ENCODE measurements at regions not wholly inside any gene's neighbourhood (a gene's known extent, or its start where the extent isn't known, plus 50 kb on each side); places are given as distances from the start of the nearest gene placed in this dataset.

DNA sequence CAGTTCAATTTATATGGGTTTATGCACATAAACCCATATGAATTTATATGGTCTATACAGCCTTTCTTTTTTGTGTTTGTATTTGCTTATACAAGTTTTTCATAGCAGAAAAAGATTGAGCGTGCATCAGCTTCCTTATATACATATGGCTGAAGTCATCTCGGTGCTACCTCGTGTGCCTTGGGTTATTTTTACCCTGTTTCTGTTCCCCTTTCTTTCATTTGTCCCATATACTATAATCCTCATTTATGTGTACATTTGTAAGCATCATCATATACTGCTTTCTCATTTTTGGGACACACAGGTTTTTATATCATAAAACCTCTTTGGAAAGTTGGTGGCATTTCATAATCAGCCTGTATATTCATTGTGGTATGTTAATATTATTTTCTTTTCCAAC is 107.8 kb upstream of the ADAMTSL1 start:
- Histone ChIP-seq H3K4me2 (no peak overlapping the region), H3K4me3 (no peak overlapping the region), H3K4me1 (no peaks in the 10 kb centered on the region), H3K27ac (no peak overlapping the region), H3K9me3 (no peaks in the 10 kb centered on the region)
- ChIA-PET POLR2A (no interaction called here), CTCF (no interaction called here)
- FAIRE-seq (no peak), ATAC-seq (no peak), DNase-seq (ENCODE audit: low read depth in 1 of 2, low spot score in 1 of 2) (no peak)
- TF ChIP-seq, protein P1, sequence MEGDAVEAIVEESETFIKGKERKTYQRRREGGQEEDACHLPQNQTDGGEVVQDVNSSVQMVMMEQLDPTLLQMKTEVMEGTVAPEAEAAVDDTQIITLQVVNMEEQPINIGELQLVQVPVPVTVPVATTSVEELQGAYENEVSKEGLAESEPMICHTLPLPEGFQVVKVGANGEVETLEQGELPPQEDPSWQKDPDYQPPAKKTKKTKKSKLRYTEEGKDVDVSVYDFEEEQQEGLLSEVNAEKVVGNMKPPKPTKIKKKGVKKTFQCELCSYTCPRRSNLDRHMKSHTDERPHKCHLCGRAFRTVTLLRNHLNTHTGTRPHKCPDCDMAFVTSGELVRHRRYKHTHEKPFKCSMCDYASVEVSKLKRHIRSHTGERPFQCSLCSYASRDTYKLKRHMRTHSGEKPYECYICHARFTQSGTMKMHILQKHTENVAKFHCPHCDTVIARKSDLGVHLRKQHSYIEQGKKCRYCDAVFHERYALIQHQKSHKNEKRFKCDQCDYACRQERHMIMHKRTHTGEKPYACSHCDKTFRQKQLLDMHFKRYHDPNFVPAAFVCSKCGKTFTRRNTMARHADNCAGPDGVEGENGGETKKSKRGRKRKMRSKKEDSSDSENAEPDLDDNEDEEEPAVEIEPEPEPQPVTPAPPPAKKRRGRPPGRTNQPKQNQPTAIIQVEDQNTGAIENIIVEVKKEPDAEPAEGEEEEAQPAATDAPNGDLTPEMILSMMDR (IDR thresholded peaks at IDR 0.05) = no peak
- TF ChIP-seq RCOR1 (IDR thresholded peaks at IDR 0.05; ENCODE audit: low read depth, low read length) (no peak), HEYL (CRISPR knock-in tag; IDR thresholded peaks at IDR 0.05) (no peak)
- TF ChIP-seq, protein P2, sequence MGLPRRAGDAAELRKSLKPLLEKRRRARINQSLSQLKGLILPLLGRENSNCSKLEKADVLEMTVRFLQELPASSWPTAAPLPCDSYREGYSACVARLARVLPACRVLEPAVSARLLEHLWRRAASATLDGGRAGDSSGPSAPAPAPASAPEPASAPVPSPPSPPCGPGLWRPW (IDR thresholded peaks at IDR 0.05) = no peak
- 17% methylated on average over 3 of the region's 3 CpGs for WGBS (ENCODE audit: missing lambda C conversion rate)

DNA sequence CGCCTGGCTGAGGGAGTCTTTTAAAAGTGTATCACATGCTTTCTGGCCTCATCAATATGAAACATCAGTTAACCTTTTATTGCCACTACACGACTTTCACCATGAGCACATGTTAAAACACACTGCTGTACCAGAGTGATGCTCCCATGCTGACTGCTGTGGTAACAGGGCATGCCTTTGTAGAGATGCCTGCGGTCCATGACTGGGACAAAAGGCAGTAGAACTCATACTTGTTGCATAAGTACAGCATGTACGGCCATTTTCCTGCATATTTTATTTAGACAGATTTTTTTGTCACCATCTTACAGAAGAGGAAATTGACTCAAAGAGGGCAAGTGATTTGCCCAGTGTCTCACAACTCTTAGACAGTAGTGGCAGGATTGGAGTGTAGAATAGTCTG is 105.7 kb upstream of the ADAMTSL1 start:
- 30% methylated on average over 4 of the region's 4 CpGs for WGBS (ENCODE audit: missing lambda C conversion rate)
- Histone ChIP-seq H3K4me2 (no peak overlapping the region), H3K4me1 (no peaks in the 10 kb centered on the region), H3K27ac (no peak overlapping the region), H3K4me3 (no peak overlapping the region), H3K9me3 (no peaks in the 10 kb centered on the region)
- no peak for ATAC-seq
- no peak for FAIRE-seq
- ChIA-PET CTCF (no interaction called here), POLR2A (no interaction called here)
- TF ChIP-seq, protein P3, sequence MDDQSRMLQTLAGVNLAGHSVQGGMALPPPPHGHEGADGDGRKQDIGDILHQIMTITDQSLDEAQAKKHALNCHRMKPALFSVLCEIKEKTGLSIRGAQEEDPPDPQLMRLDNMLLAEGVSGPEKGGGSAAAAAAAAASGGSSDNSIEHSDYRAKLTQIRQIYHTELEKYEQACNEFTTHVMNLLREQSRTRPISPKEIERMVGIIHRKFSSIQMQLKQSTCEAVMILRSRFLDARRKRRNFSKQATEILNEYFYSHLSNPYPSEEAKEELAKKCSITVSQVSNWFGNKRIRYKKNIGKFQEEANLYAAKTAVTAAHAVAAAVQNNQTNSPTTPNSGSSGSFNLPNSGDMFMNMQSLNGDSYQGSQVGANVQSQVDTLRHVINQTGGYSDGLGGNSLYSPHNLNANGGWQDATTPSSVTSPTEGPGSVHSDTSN (IDR thresholded peaks at IDR 0.05) = no peak
- TF ChIP-seq KDM1A (IDR thresholded peaks at IDR 0.05; ENCODE audit: low read depth) (no peak), MAZ (IDR thresholded peaks at IDR 0.05; ENCODE audit: borderline replicate concordance, low read depth, low read length) (no peak), CBX8 (IDR thresholded peaks at IDR 0.05) (no peak), KDM5A (IDR thresholded peaks at IDR 0.05) (no peak), ZFP36 (IDR thresholded peaks at IDR 0.05; ENCODE audit: borderline replicate concordance, partially characterized antibody) (no peak), TP53 (CRISPR knock-in tag; IDR thresholded peaks at IDR 0.05) (no peak), ZSCAN20 (CRISPR knock-in tag; IDR thresholded peaks at IDR 0.05) (no peak), POLR2AphosphoS2 (conservative IDR thresholded peaks at IDR 0.05; ENCODE audit: low read length) (no peak), RNF2 (IDR thresholded peaks at IDR 0.05; ENCODE audit: borderline replicate concordance, low read depth) (no peak)
- DNase-seq (ENCODE audit: low read depth in 1 of 2, low spot score in 1 of 2) = no peak

DNA sequence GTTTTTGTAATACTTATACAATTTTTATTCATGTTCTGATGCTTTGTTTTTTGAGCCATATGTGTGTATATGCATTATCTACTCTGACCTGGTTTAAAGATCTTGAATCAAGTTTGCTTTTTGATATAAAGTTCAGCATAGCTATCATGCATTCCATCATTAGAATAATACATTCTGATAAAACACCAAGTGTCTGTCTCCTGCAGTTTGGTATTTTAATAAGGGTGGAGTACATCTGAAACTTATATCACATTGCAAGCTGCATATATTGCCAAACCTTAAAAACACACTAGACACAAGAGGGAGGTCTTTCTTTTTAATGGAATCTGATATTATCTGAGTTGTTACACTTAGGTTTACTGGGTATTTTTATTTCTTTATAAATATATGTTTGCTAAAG is 102.8 kb upstream of the ADAMTSL1 start:
- no peak for DNase-seq (ENCODE audit: low read depth in 1 of 2, low spot score in 1 of 2)
- no peak for FAIRE-seq
- CTCF ChIA-PET = no interaction called here
- no peak overlapping the region for H3K27ac ChIP-seq
- no peaks in the 10 kb centered on the region for H3K4me1 ChIP-seq
- no peak for TF ChIP-seq RCOR1 (IDR thresholded peaks at IDR 0.05; ENCODE audit: low read depth, low read length)
- no peak for TF ChIP-seq RAD21 (conservative IDR thresholded peaks at IDR 0.05 in 1 of 2, IDR thresholded peaks at IDR 0.05 in 1 of 2)
- TF ChIP-seq, protein P4, sequence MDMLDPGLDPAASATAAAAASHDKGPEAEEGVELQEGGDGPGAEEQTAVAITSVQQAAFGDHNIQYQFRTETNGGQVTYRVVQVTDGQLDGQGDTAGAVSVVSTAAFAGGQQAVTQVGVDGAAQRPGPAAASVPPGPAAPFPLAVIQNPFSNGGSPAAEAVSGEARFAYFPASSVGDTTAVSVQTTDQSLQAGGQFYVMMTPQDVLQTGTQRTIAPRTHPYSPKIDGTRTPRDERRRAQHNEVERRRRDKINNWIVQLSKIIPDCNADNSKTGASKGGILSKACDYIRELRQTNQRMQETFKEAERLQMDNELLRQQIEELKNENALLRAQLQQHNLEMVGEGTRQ (IDR thresholded peaks at IDR 0.05) = no peak
- TF ChIP-seq ZC3H11A (IDR thresholded peaks at IDR 0.05) = no peak
- no peak for TF ChIP-seq KDM5A (IDR thresholded peaks at IDR 0.05)
- TF ChIP-seq SREBF2 (IDR thresholded peaks at IDR 0.05) = no peak
- TF ChIP-seq CHD2 (IDR thresholded peaks at IDR 0.05; ENCODE audit: low read length, partially characterized antibody) = no peak
- no peak for TF ChIP-seq HOXA7 (CRISPR knock-in tag; IDR thresholded peaks at IDR 0.05)
- TF ChIP-seq GATA3 (IDR thresholded peaks at IDR 0.05; ENCODE audit: borderline replicate concordance) = no peak
- no peak for TF ChIP-seq CBX8 (IDR thresholded peaks at IDR 0.05)
- no peak for TF ChIP-seq PHF8 (IDR thresholded peaks at IDR 0.05; ENCODE audit: borderline replicate concordance, low read depth)
- TF ChIP-seq TP53 (CRISPR knock-in tag; IDR thresholded peaks at IDR 0.05) = no peak
- TF ChIP-seq SMC3 (IDR thresholded peaks at IDR 0.05) = no peak
- POLR2A ChIA-PET = no interaction called here
- no peak for ATAC-seq
- H3K9me3 ChIP-seq = no peaks in the 10 kb centered on the region
- no peak overlapping the region for H3K4me2 ChIP-seq
- H3K4me3 ChIP-seq = no peak overlapping the region

Measured in A549 (cell line).